ENCODE measurements at regions not wholly inside any gene's neighbourhood (a gene's known extent, or its start where the extent isn't known, plus 50 kb on each side); places are given as distances from the start of the nearest gene placed in this dataset.
"Not testable (repeated sequence)": the region's sequence is repeated elsewhere in the genome, so short reads cannot be mapped to it uniquely, and the experiment has no call there.

GRCh38 chr7:65519751-65520150 lies 146.1 kb downstream of the ZNF92 start:
- DNase-seq = not testable (repeated sequence)

- not testable (repeated sequence) for DNase-seq
Observed at GRCh38 chr7:65545465-65546161, 172.0 kb downstream of the ZNF92 start.

- not testable (repeated sequence) for DNase-seq
Observed at GRCh38 chr7:65549589-65550443, 176.2 kb downstream of the ZNF92 start.

- DNase-seq = not testable (repeated sequence)
Observed at GRCh38 chr7:65550444-65550809, 176.8 kb downstream of the ZNF92 start.

GRCh38 chr7:65551042-65551441 lies 177.4 kb downstream of the ZNF92 start:
- DNase-seq = not testable (repeated sequence)

GRCh38 chr7:65554553-65555476 lies 181.2 kb downstream of the ZNF92 start:
- not testable (repeated sequence) for DNase-seq

- DNase-seq = not testable (repeated sequence)
Observed at GRCh38 chr7:65558584-65558983, 184.9 kb downstream of the ZNF92 start.

- DNase-seq = not testable (repeated sequence)
Observed at GRCh38 chr7:65561786-65562372, 188.2 kb downstream of the ZNF92 start.

GRCh38 chr7:65562522-65562921 lies 188.9 kb downstream of the ZNF92 start:
- DNase-seq = not testable (repeated sequence)

- not testable (repeated sequence) for DNase-seq
Observed at GRCh38 chr7:65563333-65563732, 189.7 kb downstream of the ZNF92 start.

- not testable (repeated sequence) for DNase-seq
Observed at GRCh38 chr7:65568226-65568625, 194.6 kb downstream of the ZNF92 start.

- DNase-seq = not testable (repeated sequence)
Observed at GRCh38 chr7:65570990-65571389, 197.3 kb downstream of the ZNF92 start.

GRCh38 chr7:65572581-65572980 lies 198.9 kb downstream of the ZNF92 start:
- not testable (repeated sequence) for DNase-seq

GRCh38 chr7:65576370-65576769 lies 202.7 kb downstream of the ZNF92 start:
- DNase-seq = not testable (repeated sequence)

- DNase-seq = not testable (repeated sequence)
Observed at GRCh38 chr7:65582518-65583119, 209.0 kb downstream of the ZNF92 start.

- DNase-seq = not testable (repeated sequence)
Observed at GRCh38 chr7:65602495-65602894, 228.8 kb downstream of the ZNF92 start.

- DNase-seq = no peak
Observed at GRCh38 chr7:65609131-65609530, 235.5 kb downstream of the ZNF92 start.

- DNase-seq = not testable (repeated sequence)
Observed at GRCh38 chr7:65613644-65614289, 240.1 kb downstream of the ZNF92 start.

GRCh38 chr7:65616111-65616510 lies 242.5 kb downstream of the ZNF92 start:
- DNase-seq = not testable (repeated sequence)

GRCh38 chr7:65620216-65620615 lies 246.6 kb downstream of the ZNF92 start:
- not testable (repeated sequence) for DNase-seq

GRCh38 chr7:65621580-65622201 lies 248.0 kb downstream of the ZNF92 start:
- DNase-seq = peak in 1 of 2 donors; percentile 9

All from CD4-positive, alpha-beta T cell treated with Interleukin-4 for 1 hour (primary cell).